ENCODE measurements at regions not wholly inside any gene's neighbourhood (a gene's known extent, or its start where the extent isn't known, plus 50 kb on each side); places are given as distances from the start of the nearest gene placed in this dataset.

- ChIA-PET CTCF (interaction anchor here (1.2 kb wide), 1 partner anchor 143 kb away, joined by 3 read pairs; no protein-coding TSS in a partner anchor), POLR2A (no interaction called here)
- H3K9me3 ChIP-seq (ENCODE audit: control insufficient read depth, insufficient read depth, low read depth, low read length): no peaks in the 10 kb centered on the region
- H3K4me3 ChIP-seq (ENCODE audit: low read depth, low read length): no peak overlapping the region
- H3K4me1 ChIP-seq (ENCODE audit: control insufficient read depth, insufficient read depth, low read length): no peaks in the 10 kb centered on the region
- no peak overlapping the region for H3K27ac ChIP-seq (ENCODE audit: extremely low read depth, low read depth, low read length)
- TF ChIP-seq ZBTB48 (tag by site-specific recombination; IDR thresholded peaks at IDR 0.05): no peak
- TF ChIP-seq ZNF514 (tag by site-specific recombination; IDR thresholded peaks at IDR 0.05): no peak
- no peak for TF ChIP-seq ZNF626 (tag by site-specific recombination; IDR thresholded peaks at IDR 0.05)
- TF ChIP-seq, protein P1, sequence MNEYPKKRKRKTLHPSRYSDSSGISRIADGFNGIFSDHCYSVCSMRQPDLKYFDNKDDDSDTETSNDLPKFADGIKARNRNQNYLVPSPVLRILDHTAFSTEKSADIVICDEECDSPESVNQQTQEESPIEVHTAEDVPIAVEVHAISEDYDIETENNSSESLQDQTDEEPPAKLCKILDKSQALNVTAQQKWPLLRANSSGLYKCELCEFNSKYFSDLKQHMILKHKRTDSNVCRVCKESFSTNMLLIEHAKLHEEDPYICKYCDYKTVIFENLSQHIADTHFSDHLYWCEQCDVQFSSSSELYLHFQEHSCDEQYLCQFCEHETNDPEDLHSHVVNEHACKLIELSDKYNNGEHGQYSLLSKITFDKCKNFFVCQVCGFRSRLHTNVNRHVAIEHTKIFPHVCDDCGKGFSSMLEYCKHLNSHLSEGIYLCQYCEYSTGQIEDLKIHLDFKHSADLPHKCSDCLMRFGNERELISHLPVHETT (tag by site-specific recombination; IDR thresholded peaks at IDR 0.05): no peak
- TF ChIP-seq TCF7L2 (IDR thresholded peaks at IDR 0.05; ENCODE audit: borderline replicate concordance, low read depth, low read length): no peak
- no peak for TF ChIP-seq ZNF610 (tag by site-specific recombination; IDR thresholded peaks at IDR 0.05; ENCODE audit: borderline replicate concordance)
- no peak for TF ChIP-seq MZF1 (tag by site-specific recombination; IDR thresholded peaks at IDR 0.05; ENCODE audit: borderline replicate concordance)
- TF ChIP-seq, protein P2, sequence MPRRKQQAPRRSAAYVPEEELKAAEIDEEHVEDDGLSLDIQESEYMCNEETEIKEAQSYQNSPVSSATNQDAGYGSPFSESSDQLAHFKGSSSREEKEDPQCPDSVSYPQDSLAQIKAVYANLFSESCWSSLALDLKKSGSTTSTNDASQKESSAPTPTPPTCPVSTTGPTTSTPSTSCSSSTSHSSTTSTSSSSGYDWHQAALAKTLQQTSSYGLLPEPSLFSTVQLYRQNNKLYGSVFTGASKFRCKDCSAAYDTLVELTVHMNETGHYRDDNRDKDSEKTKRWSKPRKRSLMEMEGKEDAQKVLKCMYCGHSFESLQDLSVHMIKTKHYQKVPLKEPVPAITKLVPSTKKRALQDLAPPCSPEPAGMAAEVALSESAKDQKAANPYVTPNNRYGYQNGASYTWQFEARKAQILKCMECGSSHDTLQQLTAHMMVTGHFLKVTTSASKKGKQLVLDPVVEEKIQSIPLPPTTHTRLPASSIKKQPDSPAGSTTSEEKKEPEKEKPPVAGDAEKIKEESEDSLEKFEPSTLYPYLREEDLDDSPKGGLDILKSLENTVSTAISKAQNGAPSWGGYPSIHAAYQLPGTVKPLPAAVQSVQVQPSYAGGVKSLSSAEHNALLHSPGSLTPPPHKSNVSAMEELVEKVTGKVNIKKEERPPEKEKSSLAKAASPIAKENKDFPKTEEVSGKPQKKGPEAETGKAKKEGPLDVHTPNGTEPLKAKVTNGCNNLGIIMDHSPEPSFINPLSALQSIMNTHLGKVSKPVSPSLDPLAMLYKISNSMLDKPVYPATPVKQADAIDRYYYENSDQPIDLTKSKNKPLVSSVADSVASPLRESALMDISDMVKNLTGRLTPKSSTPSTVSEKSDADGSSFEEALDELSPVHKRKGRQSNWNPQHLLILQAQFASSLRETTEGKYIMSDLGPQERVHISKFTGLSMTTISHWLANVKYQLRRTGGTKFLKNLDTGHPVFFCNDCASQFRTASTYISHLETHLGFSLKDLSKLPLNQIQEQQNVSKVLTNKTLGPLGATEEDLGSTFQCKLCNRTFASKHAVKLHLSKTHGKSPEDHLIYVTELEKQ (tag by site-specific recombination; IDR thresholded peaks at IDR 0.05; ENCODE audit: borderline replicate concordance): no peak
- no peak for TF ChIP-seq KLF10 (tag by site-specific recombination; IDR thresholded peaks at IDR 0.05)
- TF ChIP-seq ZNF2 (tag by site-specific recombination; IDR thresholded peaks at IDR 0.05): no peak
- TF ChIP-seq ZSCAN16 (tag by site-specific recombination; IDR thresholded peaks at IDR 0.05): no peak
- no peak for TF ChIP-seq ZNF76 (tag by site-specific recombination; IDR thresholded peaks at IDR 0.05; ENCODE audit: borderline replicate concordance, low read depth)
- TF ChIP-seq ZFP69B (tag by site-specific recombination; IDR thresholded peaks at IDR 0.05): no peak
- TF ChIP-seq, protein P3, sequence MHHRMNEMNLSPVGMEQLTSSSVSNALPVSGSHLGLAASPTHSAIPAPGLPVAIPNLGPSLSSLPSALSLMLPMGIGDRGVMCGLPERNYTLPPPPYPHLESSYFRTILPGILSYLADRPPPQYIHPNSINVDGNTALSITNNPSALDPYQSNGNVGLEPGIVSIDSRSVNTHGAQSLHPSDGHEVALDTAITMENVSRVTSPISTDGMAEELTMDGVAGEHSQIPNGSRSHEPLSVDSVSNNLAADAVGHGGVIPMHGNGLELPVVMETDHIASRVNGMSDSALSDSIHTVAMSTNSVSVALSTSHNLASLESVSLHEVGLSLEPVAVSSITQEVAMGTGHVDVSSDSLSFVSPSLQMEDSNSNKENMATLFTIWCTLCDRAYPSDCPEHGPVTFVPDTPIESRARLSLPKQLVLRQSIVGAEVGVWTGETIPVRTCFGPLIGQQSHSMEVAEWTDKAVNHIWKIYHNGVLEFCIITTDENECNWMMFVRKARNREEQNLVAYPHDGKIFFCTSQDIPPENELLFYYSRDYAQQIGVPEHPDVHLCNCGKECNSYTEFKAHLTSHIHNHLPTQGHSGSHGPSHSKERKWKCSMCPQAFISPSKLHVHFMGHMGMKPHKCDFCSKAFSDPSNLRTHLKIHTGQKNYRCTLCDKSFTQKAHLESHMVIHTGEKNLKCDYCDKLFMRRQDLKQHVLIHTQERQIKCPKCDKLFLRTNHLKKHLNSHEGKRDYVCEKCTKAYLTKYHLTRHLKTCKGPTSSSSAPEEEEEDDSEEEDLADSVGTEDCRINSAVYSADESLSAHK (tag by site-specific recombination; IDR thresholded peaks at IDR 0.05): no peak
- TF ChIP-seq OSR2 (tag by site-specific recombination; IDR thresholded peaks at IDR 0.05): no peak
- TF ChIP-seq ZNF624 (tag by site-specific recombination; IDR thresholded peaks at IDR 0.05): no peak
- TF ChIP-seq ZNF302 (tag by site-specific recombination; IDR thresholded peaks at IDR 0.05; ENCODE audit: low read depth): no peak
- no peak for TF ChIP-seq ZNF148 (tag by site-specific recombination; IDR thresholded peaks at IDR 0.05; ENCODE audit: borderline replicate concordance)
- no peaks in the 10 kb centered on the region for H3K36me3 ChIP-seq (ENCODE audit: control insufficient read depth in 2 of 2, insufficient read depth in 1 of 2, low read length in 2 of 2)
Measured at GRCh38 chr1:102578804-102579203, 529.5 kb downstream of the COL11A1 start.
